ENCODE measurements at regions not wholly inside any gene's neighbourhood (a gene's known extent, or its start where the extent isn't known, plus 50 kb on each side); places are given as distances from the start of the nearest gene placed in this dataset.

DNA sequence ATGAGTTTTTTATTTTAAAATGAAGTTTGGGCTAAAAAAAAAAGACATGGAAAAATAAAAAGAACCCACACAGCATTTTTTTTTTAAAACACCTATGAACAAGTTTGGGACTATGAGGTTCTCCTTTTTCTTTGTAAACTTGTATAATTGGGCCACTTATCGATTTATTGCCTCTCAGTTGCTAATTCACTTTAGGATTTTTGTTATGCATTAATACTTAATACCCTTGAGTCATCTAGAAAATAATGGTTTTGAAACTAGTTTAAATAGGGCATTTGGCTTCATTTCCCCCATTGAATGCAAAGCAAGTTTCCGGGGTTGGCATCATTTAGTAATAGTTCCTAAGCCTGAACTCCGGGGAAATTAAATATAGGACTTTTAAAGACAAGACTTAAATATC, 312.8 kb upstream of the RGS6 start:
- TF ChIP-seq, protein P1, sequence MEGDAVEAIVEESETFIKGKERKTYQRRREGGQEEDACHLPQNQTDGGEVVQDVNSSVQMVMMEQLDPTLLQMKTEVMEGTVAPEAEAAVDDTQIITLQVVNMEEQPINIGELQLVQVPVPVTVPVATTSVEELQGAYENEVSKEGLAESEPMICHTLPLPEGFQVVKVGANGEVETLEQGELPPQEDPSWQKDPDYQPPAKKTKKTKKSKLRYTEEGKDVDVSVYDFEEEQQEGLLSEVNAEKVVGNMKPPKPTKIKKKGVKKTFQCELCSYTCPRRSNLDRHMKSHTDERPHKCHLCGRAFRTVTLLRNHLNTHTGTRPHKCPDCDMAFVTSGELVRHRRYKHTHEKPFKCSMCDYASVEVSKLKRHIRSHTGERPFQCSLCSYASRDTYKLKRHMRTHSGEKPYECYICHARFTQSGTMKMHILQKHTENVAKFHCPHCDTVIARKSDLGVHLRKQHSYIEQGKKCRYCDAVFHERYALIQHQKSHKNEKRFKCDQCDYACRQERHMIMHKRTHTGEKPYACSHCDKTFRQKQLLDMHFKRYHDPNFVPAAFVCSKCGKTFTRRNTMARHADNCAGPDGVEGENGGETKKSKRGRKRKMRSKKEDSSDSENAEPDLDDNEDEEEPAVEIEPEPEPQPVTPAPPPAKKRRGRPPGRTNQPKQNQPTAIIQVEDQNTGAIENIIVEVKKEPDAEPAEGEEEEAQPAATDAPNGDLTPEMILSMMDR (IDR thresholded peaks at IDR 0.05; ENCODE audit: extremely low read depth in 1 of 2, insufficient read depth in 1 of 2, low read depth in 1 of 2, low read length in 2 of 2) = no peak
- TF ChIP-seq EZH2 (IDR thresholded peaks at IDR 0.05; ENCODE audit: borderline replicate concordance, low read depth, low read length, severe bottlenecking) (no peak), FOS (IDR thresholded peaks at IDR 0.05; ENCODE audit: borderline replicate concordance, insufficient read depth, low read length) (no peak), MYC (IDR thresholded peaks at IDR 0.05; ENCODE audit: low read depth, low read length) (no peak), JUN (IDR thresholded peaks at IDR 0.05; ENCODE audit: borderline replicate concordance, insufficient read depth, insufficient read length, low read depth) (no peak), POLR2A (IDR thresholded peaks at IDR 0.05; ENCODE audit: low read depth, low read length) (no peak), POLR2AphosphoS5 (IDR thresholded peaks at IDR 0.05; ENCODE audit: insufficient read depth, low read depth, low read length) (no peak), GATA2 (IDR thresholded peaks at IDR 0.05; ENCODE audit: insufficient read depth, insufficient read length, low read depth, low read length) (no peak)
- TF ChIP-seq, protein P2, sequence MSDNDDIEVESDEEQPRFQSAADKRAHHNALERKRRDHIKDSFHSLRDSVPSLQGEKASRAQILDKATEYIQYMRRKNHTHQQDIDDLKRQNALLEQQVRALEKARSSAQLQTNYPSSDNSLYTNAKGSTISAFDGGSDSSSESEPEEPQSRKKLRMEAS (IDR thresholded peaks at IDR 0.05; ENCODE audit: insufficient read depth, insufficient read length) = no peak

More for the DNA sequence above, 312.8 kb upstream of the RGS6 start:
- no peaks in the 10 kb centered on the region for H3K9me1 ChIP-seq (replicated peaks; ENCODE audit: control insufficient read depth, extremely low read depth, insufficient read depth, low read length)
- no peak overlapping the region for H3K4me2 ChIP-seq (ENCODE audit: insufficient read depth, low read length)
- H2AFZ ChIP-seq (ENCODE audit: low read depth, low read length) = no peak overlapping the region
- no peak for DNase-seq (ENCODE audit: low read depth, low spot score)
- no TSS peak for BruUV-seq (replicated peaks)
- no peaks in the 10 kb centered on the region for H3K9me3 ChIP-seq (replicated peaks; ENCODE audit: control insufficient read depth, insufficient read depth, low read length)
- intact Hi-C loops (cut with micrococcal nuclease) (no loop called here), dilution Hi-C loops (cut with MboI; ENCODE audit: extremely low pct_ligation_motif_present, low sequenced_read_pairs) (no loop called here)
- H3K27me3 ChIP-seq (ENCODE audit: control insufficient read depth in 2 of 2, insufficient read depth in 2 of 2, low read length in 2 of 2) = no peaks in the 10 kb centered on the region
- ChIA-PET CTCF (no interaction called here), POLR2A (no interaction called here)
- peaks cover 16% of the 10 kb centered on the region for H3K4me1 ChIP-seq (ENCODE audit: control insufficient read depth, extremely low read depth, insufficient read depth, low read length)
- H3K36me3 ChIP-seq (ENCODE audit: control insufficient read depth in 2 of 2, extremely low read depth in 1 of 2, insufficient read depth in 2 of 2, low read length in 2 of 2) = peaks cover 0 to 2% of the 10 kb centered on the region in 2 experiments
- H3K27ac ChIP-seq (ENCODE audit: insufficient read depth, low read depth, low read length) = no peak overlapping the region
- FAIRE-seq = no peak
- H3K9ac ChIP-seq (replicated peaks; ENCODE audit: extremely low read depth, insufficient read depth, low read length) = no peak overlapping the region
- no peaks in the 10 kb centered on the region for H3K79me2 ChIP-seq (ENCODE audit: control insufficient read depth, insufficient read depth, low read length)
- H3K4me3 ChIP-seq (replicated peaks in 1 of 3; ENCODE audit: insufficient read depth in 1 of 3, low read depth in 1 of 3, low read length in 3 of 3) = no peak overlapping the region
- no peaks in the 10 kb centered on the region for H4K20me1 ChIP-seq (replicated peaks; ENCODE audit: control insufficient read depth, extremely low read depth, insufficient read depth, low read length)
